H9 (cell line): ENCODE measurements at regions not wholly inside any gene's neighbourhood (a gene's known extent, or its start where the extent isn't known, plus 50 kb on each side); places are given as distances from the start of the nearest gene placed in this dataset.

ENCODE experiments used
- DNase-seq: peaks from one replicate; pipeline ENCODE4 v3.0.0-alpha.2; 2017
- H2AFZ ChIP-seq: one replicate; pipeline ENCODE4 v1.6.1; 2013; ENCODE audit warnings: mild to moderate bottlenecking, low read length, control low read depth, moderate library complexity
- H2AK5ac ChIP-seq: 2 replicates; pipeline ENCODE4 v1.6.1; 2013; ENCODE audit warnings: low read length, control low read depth, mixed read lengths; ENCODE audit not compliant: insufficient read length
- H2BK120ac ChIP-seq: one replicate; pipeline ENCODE4 v1.6.1; 2013; ENCODE audit warnings: low read depth, mild to moderate bottlenecking, low read length, control low read depth, inconsistent platforms; ENCODE audit not compliant: poor library complexity, severe bottlenecking
- H2BK12ac ChIP-seq: 2 replicates; pipeline ENCODE4 v1.6.1; 2013; ENCODE audit warnings: low read length, control low read depth, mixed read lengths, low read depth; ENCODE audit not compliant: insufficient read length
- H2BK15ac ChIP-seq: 2 replicates; pipeline ENCODE4 v1.6.1; 2013; ENCODE audit warnings: low read depth, low read length, control low read depth
- H2BK20ac ChIP-seq: one replicate; pipeline ENCODE4 v1.6.1; 2013; ENCODE audit warnings: low read depth, mild to moderate bottlenecking, low read length, control low read depth, inconsistent platforms; ENCODE audit not compliant: poor library complexity, severe bottlenecking
- H2BK5ac ChIP-seq: 2 replicates; pipeline ENCODE4 v1.6.1; 2013; ENCODE audit warnings: low read length, control low read depth, mixed read lengths; ENCODE audit not compliant: insufficient read length
- H3K14ac ChIP-seq: 2 replicates; pipeline ENCODE4 v1.6.1; 2013; ENCODE audit warnings: low read length, control low read depth; ENCODE audit not compliant: insufficient read depth
- H3K18ac ChIP-seq: 2 replicates; pipeline ENCODE4 v1.6.1; 2013; ENCODE audit warnings: low read depth, mild to moderate bottlenecking, mixed read lengths, low read length, control low read depth; ENCODE audit not compliant: insufficient read length
- H3K23ac ChIP-seq: 2 replicates; pipeline ENCODE4 v1.6.1; 2013; ENCODE audit warnings: low read length, control low read depth, mixed read lengths, low read depth; ENCODE audit not compliant: insufficient read length
- H3K23me2 ChIP-seq: 2 replicates; pipeline ENCODE4 v1.6.1; 2013; ENCODE audit warnings: low read depth, mild to moderate bottlenecking, mixed read lengths, low read length, control low read depth; ENCODE audit not compliant: insufficient read length, poor library complexity, severe bottlenecking
- H3K27ac ChIP-seq: 2 replicates; pipeline ENCODE4 v1.5.1; 2013; ENCODE audit warnings: low read length, control low read depth, mixed read lengths, low read depth; ENCODE audit not compliant: insufficient read length
- H3K27me3 ChIP-seq: 2 replicates; pipeline ENCODE4 v1.6.1; 2013; ENCODE audit warnings: low read length, control low read depth, inconsistent platforms; ENCODE audit not compliant: insufficient read depth
- H3K4ac ChIP-seq: 2 replicates; pipeline ENCODE4 v1.6.1; 2013; ENCODE audit warnings: low read depth, mild to moderate bottlenecking, control low read depth, inconsistent platforms, low read length, moderate library complexity
- H3K4me1 ChIP-seq: 2 replicates; pipeline ENCODE4 v1.6.1; 2013; ENCODE audit warnings: low read length, control low read depth, inconsistent platforms; ENCODE audit not compliant: insufficient read depth
- H3K4me2 ChIP-seq: 2 replicates; pipeline ENCODE4 v1.6.1; 2013; ENCODE audit warnings: low read length, control low read depth, mixed read lengths; ENCODE audit not compliant: insufficient read length, insufficient read depth
- H3K56ac ChIP-seq: 2 replicates; pipeline ENCODE4 v1.6.1; 2013; ENCODE audit warnings: low read depth, mild to moderate bottlenecking, mixed read lengths, low read length, control low read depth; ENCODE audit not compliant: insufficient read length
- H3K79me1 ChIP-seq: 2 replicates; pipeline ENCODE4 v1.6.1; 2013; ENCODE audit warnings: low read depth, mild to moderate bottlenecking, moderate library complexity, low read length, control low read depth, inconsistent platforms; ENCODE audit not compliant: insufficient read depth, poor library complexity, severe bottlenecking
- H3K79me2 ChIP-seq: 2 replicates; pipeline ENCODE4 v1.6.1; 2013; ENCODE audit warnings: low read length, control low read depth, inconsistent platforms; ENCODE audit not compliant: insufficient read depth
- H3K9ac ChIP-seq: 2 replicates; pipeline ENCODE4 v1.6.1; 2013; ENCODE audit warnings: low read length, control low read depth, mixed read lengths; ENCODE audit not compliant: insufficient read length; ENCODE audit errors: extremely low read depth
- H3K9me3 ChIP-seq: one replicate; pipeline ENCODE4 v1.6.1; 2013; ENCODE audit warnings: low read depth, low read length, inconsistent platforms; ENCODE audit not compliant: control insufficient read depth
- H3T11ph ChIP-seq: one replicate; pipeline ENCODE4 v1.6.1; 2013; ENCODE audit warnings: mild to moderate bottlenecking, low read length, control low read depth, inconsistent platforms
- H4K20me1 ChIP-seq: one replicate; pipeline ENCODE4 v1.6.1; 2013; ENCODE audit not compliant: control insufficient read depth, insufficient read length, insufficient read depth
- H4K5ac ChIP-seq: 2 replicates; pipeline ENCODE4 v1.6.1; 2013; ENCODE audit warnings: low read depth, mild to moderate bottlenecking, mixed read lengths, low read length, control low read depth; ENCODE audit not compliant: insufficient read length
- H4K8ac ChIP-seq: replicated peaks from 2 replicates; pipeline ENCODE4 v1.6.1; 2013; ENCODE audit warnings: low read length, control low read depth, mixed read lengths, low read depth; ENCODE audit not compliant: insufficient read length
- H4K91ac ChIP-seq: 2 replicates; pipeline ENCODE4 v1.6.1; 2013; ENCODE audit warnings: low read depth, mild to moderate bottlenecking, moderate library complexity, mixed read lengths, low read length, control low read depth; ENCODE audit not compliant: insufficient read length
- H3K27ac Mint-ChIP-seq, 3 experiments: 2 replicates in 2 of 3; 3 replicates in 1 of 3; pipeline ENCODE4 v1.8.0; 2020 to 2021; ENCODE audit warnings: mixed read lengths in 3 of 3, mild to moderate bottlenecking in 1 of 3, moderate library complexity in 1 of 3
- H3K27me3 Mint-ChIP-seq: 2 replicates; pipeline ENCODE4 v1.8.0; 2021; ENCODE audit warnings: low read depth, mild to moderate bottlenecking, moderate library complexity, mixed read lengths
- H3K36me3 Mint-ChIP-seq, 3 experiments: 2 replicates in 2 of 3; 3 replicates in 1 of 3; pipeline ENCODE4 v1.8.0; 2020 to 2021; ENCODE audit warnings: low read depth in 3 of 3, mixed read lengths in 3 of 3; ENCODE audit not compliant: insufficient read depth in 1 of 3
- H3K4me1 Mint-ChIP-seq, 2 experiments: 2 replicates each; pipeline ENCODE4 v1.8.0; 2020; ENCODE audit warnings: mixed read lengths in 2 of 2
- H3K4me3 Mint-ChIP-seq, 2 experiments: 2 replicates in 1 of 2; 3 replicates in 1 of 2; pipeline ENCODE4 v1.8.0; 2020 to 2021; ENCODE audit warnings: mild to moderate bottlenecking in 2 of 2, mixed read lengths in 2 of 2, moderate library complexity in 1 of 2
- H3K9me3 Mint-ChIP-seq, 2 experiments: 2 replicates in 1 of 2; 3 replicates in 1 of 2; pipeline ENCODE4 v1.8.0; 2020; ENCODE audit warnings: mild to moderate bottlenecking in 2 of 2, mixed read lengths in 2 of 2, moderate library complexity in 1 of 2
- WGBS: extraction: QIAGEN DNeasy Blood & Tissue Kit; methylation state at CpG from one replicate; pipeline ENCODE4 v1.1.7; 2013; ENCODE audit warnings: missing lambda C conversion rate, low lambda C conversion rate, mixed read lengths; ENCODE audit not compliant: insufficient read length; ENCODE audit errors: extremely low coverage; 5-methylcytosine and 5-hydroxymethylcytosine counted together
- TF ChIP-seq, protein P1 (sequence below): fragments of 200-600 bp; sonication (generic); conservative IDR thresholded peaks from 3 replicates; pipeline ENCODE4 v1.8.0; 2021; ENCODE audit warnings: antibody characterized with exemption, mild to moderate bottlenecking

DNA sequence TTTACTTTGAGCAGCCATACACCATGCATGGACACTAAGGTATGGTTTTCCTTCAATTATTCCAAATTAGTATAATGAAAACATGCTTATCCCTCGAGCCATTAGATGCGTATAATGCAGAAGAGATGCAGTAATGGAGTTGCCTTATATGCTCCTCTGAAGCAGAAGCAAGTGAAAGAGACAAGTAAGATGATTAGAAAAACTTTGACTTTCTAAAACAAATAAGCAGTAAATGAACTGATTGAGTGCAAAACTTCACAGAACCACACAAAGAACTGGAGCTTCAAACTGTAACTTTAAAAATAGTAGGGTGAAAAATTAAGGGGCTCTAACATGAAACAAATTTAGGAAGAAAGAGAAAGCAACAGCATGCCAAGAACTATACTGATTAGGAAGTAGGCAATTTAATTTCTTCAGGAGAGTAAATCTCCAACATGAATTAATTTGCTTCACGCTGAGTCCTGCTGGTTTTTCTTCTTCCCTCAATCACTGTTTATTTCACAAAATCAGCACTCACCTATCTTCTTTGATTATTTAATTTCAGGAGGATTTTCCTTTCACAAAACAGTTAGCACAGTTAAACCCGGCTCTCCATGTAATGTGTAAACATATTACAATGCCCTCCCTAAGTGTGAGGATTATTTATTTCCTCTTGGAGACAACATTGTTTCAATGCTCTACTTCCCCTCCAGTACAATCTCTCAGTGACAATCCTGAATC lies 90.3 kb upstream of the PAM start:
- H4K20me1 ChIP-seq, result no peaks in the 10 kb centered on the region
- no peak overlapping the region for H2BK15ac ChIP-seq
- no peak overlapping the region for H3K27ac ChIP-seq
- H3K4me1 ChIP-seq, result peaks cover 7% of the 10 kb centered on the region; the same call in 1 of the 2 replicates
- H3K27me3 ChIP-seq, result no peaks in the 10 kb centered on the region; the same call in 1 of the 2 replicates
- H3K4me1 Mint-ChIP-seq, result peaks cover 17 to 20% of the 10 kb centered on the region in 2 experiments
- no peak overlapping the region for H3K4me3 Mint-ChIP-seq
- H2AFZ ChIP-seq, result no peak overlapping the region
- no peaks in the 10 kb centered on the region for H3K79me1 ChIP-seq
- H3K14ac ChIP-seq, result no peak overlapping the region
- no peak overlapping the region for H3K27ac Mint-ChIP-seq
- H3K23ac ChIP-seq, result no peak overlapping the region
- H4K91ac ChIP-seq, result no peak overlapping the region
- H2BK12ac ChIP-seq, result no peak overlapping the region
- H2BK5ac ChIP-seq, result no peak overlapping the region
- H2BK120ac ChIP-seq, result no peak overlapping the region
- no peaks in the 10 kb centered on the region for H3K79me2 ChIP-seq
- no peak overlapping the region for H4K5ac ChIP-seq
- DNase-seq, result no peak
- TF ChIP-seq, protein P1, sequence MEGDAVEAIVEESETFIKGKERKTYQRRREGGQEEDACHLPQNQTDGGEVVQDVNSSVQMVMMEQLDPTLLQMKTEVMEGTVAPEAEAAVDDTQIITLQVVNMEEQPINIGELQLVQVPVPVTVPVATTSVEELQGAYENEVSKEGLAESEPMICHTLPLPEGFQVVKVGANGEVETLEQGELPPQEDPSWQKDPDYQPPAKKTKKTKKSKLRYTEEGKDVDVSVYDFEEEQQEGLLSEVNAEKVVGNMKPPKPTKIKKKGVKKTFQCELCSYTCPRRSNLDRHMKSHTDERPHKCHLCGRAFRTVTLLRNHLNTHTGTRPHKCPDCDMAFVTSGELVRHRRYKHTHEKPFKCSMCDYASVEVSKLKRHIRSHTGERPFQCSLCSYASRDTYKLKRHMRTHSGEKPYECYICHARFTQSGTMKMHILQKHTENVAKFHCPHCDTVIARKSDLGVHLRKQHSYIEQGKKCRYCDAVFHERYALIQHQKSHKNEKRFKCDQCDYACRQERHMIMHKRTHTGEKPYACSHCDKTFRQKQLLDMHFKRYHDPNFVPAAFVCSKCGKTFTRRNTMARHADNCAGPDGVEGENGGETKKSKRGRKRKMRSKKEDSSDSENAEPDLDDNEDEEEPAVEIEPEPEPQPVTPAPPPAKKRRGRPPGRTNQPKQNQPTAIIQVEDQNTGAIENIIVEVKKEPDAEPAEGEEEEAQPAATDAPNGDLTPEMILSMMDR, result no peak
- H3K4me2 ChIP-seq, result no peak overlapping the region
- H3K9me3 ChIP-seq, result no peaks in the 10 kb centered on the region
- no CpG with 5 or more reads among the region's 4 CpGs for WGBS
- H2AK5ac ChIP-seq, result no peak overlapping the region
- no peak overlapping the region for H3K9ac ChIP-seq
- H3K27me3 Mint-ChIP-seq, result no peaks in the 10 kb centered on the region
- no peak overlapping the region for H3K4ac ChIP-seq
- no peak overlapping the region for H3T11ph ChIP-seq
- no peak overlapping the region for H4K8ac ChIP-seq
- H3K36me3 Mint-ChIP-seq, result no peaks in the 10 kb centered on the region
- H3K23me2 ChIP-seq, result no peaks in the 10 kb centered on the region
- no peak overlapping the region for H3K56ac ChIP-seq
- no peaks in the 10 kb centered on the region for H3K9me3 Mint-ChIP-seq
- H3K18ac ChIP-seq, result no peak overlapping the region
- no peak overlapping the region for H2BK20ac ChIP-seq
